Right lobe of liver (tissue), 4 donors: ENCODE measurements at regions not wholly inside any gene's neighbourhood (a gene's known extent, or its start where the extent isn't known, plus 50 kb on each side); places are given as distances from the start of the nearest gene placed in this dataset.

ENCODE experiments used
- CTCF ChIP-seq, 4 donors: fragments of 200-600 bp in 3 of 4; fragments of 450-650 bp in 1 of 4; IDR thresholded peaks; one replicate each; pipeline versions ENCODE4 v1.5.1 to v1.8.0; 2016 to 2022; ENCODE audit warnings: antibody characterized with exemption in 4 of 4, mild to moderate bottlenecking in 2 of 4
- POLR2A ChIP-seq: fragments of 450-650 bp; IDR thresholded peaks from one replicate; pipeline ENCODE4 v1.6.1; 2017; ENCODE audit warnings: antibody characterized with exemption, mild to moderate bottlenecking
- donor health status: DM: no; HTN: no; CAD: no.
- donor health status: DM: no; HTN: no; CAD: no.
- donor health status: DM: no; HTN: yes; CAD: no.

GRCh38 chr5:112574536-112574935 is 155.5 kb upstream of the EPB41L4A start:
- no peak for TF ChIP-seq CTCF (IDR thresholded peaks at IDR 0.05)
- no peak for TF ChIP-seq POLR2A
